DOHH2 (cell line): ENCODE measurements at regions not wholly inside any gene's neighbourhood (a gene's known extent, or its start where the extent isn't known, plus 50 kb on each side); places are given as distances from the start of the nearest gene placed in this dataset.

ENCODE experiments used
- H3F3A ChIP-seq: fragments of 200-600 bp; sonication (generic), shearing (Covaris generic); 2 replicates; pipeline ENCODE4 v1.6.0; 2016; ENCODE audit warnings: antibody characterized with exemption, mild to moderate bottlenecking; ENCODE audit not compliant: control insufficient read depth, insufficient read depth
- H3K27ac ChIP-seq: fragments of 200-600 bp; sonication (generic); 2 replicates; pipeline ENCODE4 v1.5.1; 2014; ENCODE audit warnings: low read depth, mild to moderate bottlenecking, low read length, moderate library complexity
- H3K27me3 ChIP-seq: fragments of 200-600 bp; sonication (generic); 2 replicates; pipeline ENCODE4 v1.6.1; 2014; ENCODE audit warnings: mild to moderate bottlenecking, low read length, mixed read lengths; ENCODE audit not compliant: control insufficient read depth
- H3K36me3 ChIP-seq: fragments of 200-600 bp; sonication (generic); 2 replicates; pipeline ENCODE4 v1.6.1; 2014; ENCODE audit warnings: mild to moderate bottlenecking, low read length, moderate library complexity, mixed read lengths; ENCODE audit not compliant: control insufficient read depth
- H3K4me1 ChIP-seq: fragments of 200-600 bp; sonication (generic); 2 replicates; pipeline ENCODE4 v1.6.1; 2014; ENCODE audit warnings: mild to moderate bottlenecking, low read length, mixed read lengths; ENCODE audit not compliant: control insufficient read depth
- H3K4me2 ChIP-seq: fragments of 200-600 bp; sonication (generic); 2 replicates; pipeline ENCODE4 v1.6.0; 2014; ENCODE audit warnings: mild to moderate bottlenecking, low read length, moderate library complexity
- H3K4me3 ChIP-seq: fragments of 200-600 bp; sonication (generic); 2 replicates; pipeline ENCODE4 v1.5.1; 2014; ENCODE audit warnings: mild to moderate bottlenecking, low read length, mixed read lengths
- H3K79me2 ChIP-seq: fragments of 200-600 bp; sonication (generic); 2 replicates; pipeline ENCODE4 v1.6.1; 2014; ENCODE audit warnings: mild to moderate bottlenecking, low read length, mixed read lengths; ENCODE audit not compliant: control insufficient read depth
- H3K9me2 ChIP-seq: fragments of 200-600 bp; sonication (generic); replicated peaks from 2 replicates; pipeline ENCODE4 v1.6.1; 2014; ENCODE audit warnings: mild to moderate bottlenecking, low read length, mixed read lengths; ENCODE audit not compliant: control insufficient read depth
- H3K9me3 ChIP-seq: fragments of 200-600 bp; sonication (generic); 2 replicates; pipeline ENCODE4 v1.6.1; 2014; ENCODE audit warnings: antibody characterized with exemption, low read length, mixed read lengths; ENCODE audit not compliant: control insufficient read depth, insufficient read depth
- H4K20me1 ChIP-seq: fragments of 200-600 bp; sonication (generic); 2 replicates; pipeline ENCODE4 v1.6.0; 2014; ENCODE audit warnings: low read depth, mild to moderate bottlenecking, antibody characterized with exemption, low read length, moderate library complexity; ENCODE audit not compliant: control insufficient read depth, insufficient read depth
- EZH2phosphoT487 ChIP-seq: fragments of 200-600 bp; sonication (generic); IDR thresholded peaks from 2 replicates; pipeline ENCODE4 v1.6.1; 2017; ENCODE audit warnings: borderline replicate concordance, mild to moderate bottlenecking, antibody characterized with exemption, low read length, moderate library complexity, mixed read lengths
- TF ChIP-seq, protein P1 (sequence below): fragments of 200-600 bp; sonication (generic); IDR thresholded peaks from one replicate; pipeline ENCODE4 v1.5.1; 2014; ENCODE audit warnings: antibody characterized with exemption, mild to moderate bottlenecking, low read depth, low read length; ENCODE audit not compliant: poor library complexity, severe bottlenecking

DNA sequence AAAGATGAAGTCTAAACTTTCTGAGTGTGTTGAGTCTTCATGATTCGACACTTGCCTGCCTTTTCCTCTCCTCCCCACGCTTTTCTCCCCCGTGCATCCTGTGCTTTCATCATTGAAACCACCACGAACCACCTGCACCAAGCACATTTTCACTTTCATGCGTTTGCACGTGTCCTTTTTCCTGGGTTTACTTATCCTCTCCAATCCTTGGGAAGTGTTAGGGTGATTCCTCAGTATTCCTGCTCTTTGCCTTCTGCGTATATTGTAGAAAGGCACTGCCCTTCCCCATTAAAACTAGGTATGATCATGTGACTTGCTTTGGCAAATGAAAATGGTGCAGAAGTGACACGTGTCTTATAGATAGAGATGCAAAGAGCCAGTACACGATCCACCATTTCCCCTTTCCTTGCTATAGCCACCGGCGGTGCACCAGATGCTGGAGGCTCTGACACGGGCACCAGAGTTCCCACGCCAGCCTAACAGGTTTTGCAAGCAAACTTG, 106.6 kb downstream of the BRMS1L start:
- no peak overlapping the region for H3K27ac ChIP-seq

DNA sequence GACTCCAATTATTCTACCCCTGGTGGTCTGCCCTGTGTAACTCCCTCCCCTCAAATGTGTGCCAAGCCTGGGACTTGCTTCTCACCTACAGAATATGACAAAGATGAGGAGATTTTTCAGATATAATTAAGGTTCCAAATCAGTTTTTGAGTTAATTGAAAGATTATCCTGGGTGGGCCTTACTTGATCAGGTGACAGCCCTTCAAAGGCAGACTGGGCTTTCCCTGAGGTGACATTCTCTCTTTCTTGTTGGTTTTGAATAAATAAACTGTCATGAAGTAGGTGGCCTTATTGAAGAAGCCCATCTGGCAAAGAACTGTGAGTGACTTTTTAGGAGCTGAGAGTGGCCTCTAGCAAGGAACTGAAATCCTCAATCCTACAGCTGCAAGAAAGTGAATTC, 106.0 kb downstream of the BRMS1L start:
- no peaks in the 10 kb centered on the region for H3K79me2 ChIP-seq
- H4K20me1 ChIP-seq, result no peaks in the 10 kb centered on the region
- no peaks in the 10 kb centered on the region for H3K36me3 ChIP-seq
- no peak overlapping the region for H3K27ac ChIP-seq
- H3F3A ChIP-seq, result no peaks in the 10 kb centered on the region
- H3K27me3 ChIP-seq, result peaks cover 4% of the 10 kb centered on the region; the same call in 1 of the 2 replicates
- H3K4me3 ChIP-seq, result no peak overlapping the region
- no peak for TF ChIP-seq EZH2phosphoT487
- TF ChIP-seq, protein P1, sequence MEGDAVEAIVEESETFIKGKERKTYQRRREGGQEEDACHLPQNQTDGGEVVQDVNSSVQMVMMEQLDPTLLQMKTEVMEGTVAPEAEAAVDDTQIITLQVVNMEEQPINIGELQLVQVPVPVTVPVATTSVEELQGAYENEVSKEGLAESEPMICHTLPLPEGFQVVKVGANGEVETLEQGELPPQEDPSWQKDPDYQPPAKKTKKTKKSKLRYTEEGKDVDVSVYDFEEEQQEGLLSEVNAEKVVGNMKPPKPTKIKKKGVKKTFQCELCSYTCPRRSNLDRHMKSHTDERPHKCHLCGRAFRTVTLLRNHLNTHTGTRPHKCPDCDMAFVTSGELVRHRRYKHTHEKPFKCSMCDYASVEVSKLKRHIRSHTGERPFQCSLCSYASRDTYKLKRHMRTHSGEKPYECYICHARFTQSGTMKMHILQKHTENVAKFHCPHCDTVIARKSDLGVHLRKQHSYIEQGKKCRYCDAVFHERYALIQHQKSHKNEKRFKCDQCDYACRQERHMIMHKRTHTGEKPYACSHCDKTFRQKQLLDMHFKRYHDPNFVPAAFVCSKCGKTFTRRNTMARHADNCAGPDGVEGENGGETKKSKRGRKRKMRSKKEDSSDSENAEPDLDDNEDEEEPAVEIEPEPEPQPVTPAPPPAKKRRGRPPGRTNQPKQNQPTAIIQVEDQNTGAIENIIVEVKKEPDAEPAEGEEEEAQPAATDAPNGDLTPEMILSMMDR, result no peak
- H3K4me1 ChIP-seq, result peaks cover 3% of the 10 kb centered on the region; the same call in 1 of the 2 replicates
- no peak overlapping the region for H3K4me2 ChIP-seq
- no peaks in the 10 kb centered on the region for H3K9me2 ChIP-seq
- no peaks in the 10 kb centered on the region for H3K9me3 ChIP-seq

More for the DNA sequence above, 106.6 kb downstream of the BRMS1L start:
- Histone ChIP-seq H3K79me2 (no peaks in the 10 kb centered on the region), H3K4me1 (peaks cover 3% of the 10 kb centered on the region; the same call in 1 of the 2 replicates), H3K9me3 (no peaks in the 10 kb centered on the region), H3F3A (no peaks in the 10 kb centered on the region), H3K4me2 (0 out of 2 replicates have a peak overlapping the region, but pooled peaks have one; percentile 22), H3K4me3 (0 out of 2 replicates have a peak overlapping the region, but pooled peaks have one; percentile 8), H3K9me2 (no peaks in the 10 kb centered on the region), H3K36me3 (no peaks in the 10 kb centered on the region), H4K20me1 (no peaks in the 10 kb centered on the region), H3K27me3 (peaks cover 4% of the 10 kb centered on the region; the same call in 1 of the 2 replicates)
- no peak for TF ChIP-seq EZH2phosphoT487
- TF ChIP-seq, protein P1, result no peak

DNA sequence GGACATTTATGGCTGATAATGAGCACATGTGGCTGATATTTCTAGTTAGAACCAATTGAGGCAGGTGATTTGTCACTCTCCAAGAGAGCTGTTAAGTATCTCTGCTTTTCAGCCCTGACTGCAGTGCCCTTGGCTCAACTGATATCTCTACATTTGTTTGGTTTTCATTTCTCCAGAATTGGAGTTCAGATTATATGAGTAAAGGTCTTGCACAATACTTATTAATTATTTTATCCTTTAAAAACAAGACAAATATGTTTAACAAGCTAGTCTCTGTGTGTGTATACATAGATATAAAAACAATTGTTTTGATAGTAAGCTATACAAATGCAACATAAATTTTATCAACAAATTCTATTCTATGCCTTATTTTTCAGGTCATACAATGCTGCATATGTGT, 105.2 kb downstream of the BRMS1L start:
- Histone ChIP-seq H3K27ac (no peak overlapping the region), H3K9me2 (no peaks in the 10 kb centered on the region), H3K9me3 (no peaks in the 10 kb centered on the region), H3K4me2 (no peak overlapping the region), H3K36me3 (no peaks in the 10 kb centered on the region), H4K20me1 (no peaks in the 10 kb centered on the region), H3K27me3 (peaks cover 4% of the 10 kb centered on the region; the same call in 1 of the 2 replicates), H3K79me2 (no peaks in the 10 kb centered on the region), H3K4me1 (peaks cover 3% of the 10 kb centered on the region; the same call in 1 of the 2 replicates), H3K4me3 (no peak overlapping the region), H3F3A (no peaks in the 10 kb centered on the region)
- TF ChIP-seq, protein P1, result no peak
- TF ChIP-seq EZH2phosphoT487, result no peak
